GM19397 (cell line): ENCODE measurements at regions not wholly inside any gene's neighbourhood (a gene's known extent, or its start where the extent isn't known, plus 50 kb on each side); places are given as distances from the start of the nearest gene placed in this dataset.

ENCODE experiments used
- ATAC-seq: cut with Tn5 transposase; IDR thresholded peaks from one replicate; pipeline ENCODE4 v1.9.1; 2021; ENCODE audit warnings: mild to moderate bottlenecking, moderate library complexity; ENCODE audit not compliant: unreplicated experiment

GRCh38 chr2:221334481-221335218, 237.5 kb downstream of the EPHA4 start:
- ATAC-seq = no peak

- ATAC-seq = no peak
Measured at GRCh38 chr2:221335219-221335752, 236.8 kb downstream of the EPHA4 start.

DNA sequence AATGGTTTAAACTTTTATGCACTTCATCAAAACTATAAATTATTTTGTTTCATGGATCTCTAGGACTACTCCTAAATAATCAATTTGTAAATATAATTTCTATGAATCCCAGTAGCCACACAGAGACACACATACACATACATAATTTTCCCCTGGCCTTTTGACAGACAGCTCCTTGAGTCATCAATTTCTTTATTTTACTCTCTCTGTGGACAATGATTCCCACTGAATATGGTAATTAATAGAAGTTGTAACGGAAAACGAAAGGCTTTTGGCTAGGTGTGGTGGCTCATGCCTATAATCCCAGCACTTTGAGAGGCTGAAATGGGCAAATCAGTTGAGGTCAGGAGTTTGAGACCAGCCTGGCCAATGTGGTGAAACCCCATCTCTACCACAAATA, 235.1 kb downstream of the EPHA4 start:
- no peak for ATAC-seq

GRCh38 chr2:221337957-221338685, 234.0 kb downstream of the EPHA4 start:
- ATAC-seq = no peak

- no peak for ATAC-seq
Measured at GRCh38 chr2:221342388-221342787, 229.7 kb downstream of the EPHA4 start.

GRCh38 chr2:221343524-221343923, 228.6 kb downstream of the EPHA4 start:
- no peak for ATAC-seq

- no peak for ATAC-seq
Measured at GRCh38 chr2:221345516-221345915, 226.6 kb downstream of the EPHA4 start.

GRCh38 chr2:221346411-221346810, 225.7 kb downstream of the EPHA4 start:
- no peak for ATAC-seq

GRCh38 chr2:221347471-221347870, 224.6 kb downstream of the EPHA4 start:
- no peak for ATAC-seq

GRCh38 chr2:221350616-221351015, 221.5 kb downstream of the EPHA4 start:
- ATAC-seq = no peak

DNA sequence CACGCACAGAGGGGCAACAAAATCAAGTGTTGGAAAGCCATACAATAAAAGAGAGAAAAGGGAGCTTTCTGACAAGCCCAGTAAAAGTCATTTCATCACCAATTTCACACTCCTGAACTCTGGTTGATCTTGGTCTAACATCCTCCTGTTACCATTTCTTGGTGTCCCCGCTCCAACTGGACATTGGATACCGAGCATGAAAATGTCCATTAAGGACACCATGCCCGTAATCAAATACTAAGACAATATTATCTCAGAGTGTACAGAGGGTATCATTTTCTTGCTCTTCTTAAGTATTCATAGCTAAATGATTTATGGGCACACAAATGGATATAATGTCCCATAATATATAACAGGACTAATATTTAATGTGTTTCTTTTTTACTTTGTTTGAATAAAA, 218.9 kb downstream of the EPHA4 start:
- no peak for ATAC-seq

DNA sequence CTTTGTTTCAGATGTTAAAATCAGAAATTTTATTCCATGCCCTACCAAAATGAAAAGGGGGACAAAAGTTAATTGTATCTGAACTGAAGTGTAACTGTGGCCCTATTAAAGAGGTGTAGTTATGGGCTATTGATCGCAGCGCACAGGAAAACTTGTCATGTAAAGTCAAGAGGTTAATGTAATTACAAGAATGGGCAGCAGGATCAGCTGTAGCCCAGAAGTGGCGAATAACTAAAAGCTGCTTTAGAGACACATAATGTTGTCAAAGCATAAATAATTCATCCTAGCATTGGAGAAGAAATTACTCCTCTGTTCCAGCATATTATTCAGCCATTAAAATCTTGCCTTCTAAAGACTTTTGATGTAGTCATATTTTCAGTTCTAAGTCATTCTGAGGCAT, 211.8 kb downstream of the EPHA4 start:
- no peak for ATAC-seq

GRCh38 chr2:221360742-221361141, 211.4 kb downstream of the EPHA4 start:
- no peak for ATAC-seq

DNA sequence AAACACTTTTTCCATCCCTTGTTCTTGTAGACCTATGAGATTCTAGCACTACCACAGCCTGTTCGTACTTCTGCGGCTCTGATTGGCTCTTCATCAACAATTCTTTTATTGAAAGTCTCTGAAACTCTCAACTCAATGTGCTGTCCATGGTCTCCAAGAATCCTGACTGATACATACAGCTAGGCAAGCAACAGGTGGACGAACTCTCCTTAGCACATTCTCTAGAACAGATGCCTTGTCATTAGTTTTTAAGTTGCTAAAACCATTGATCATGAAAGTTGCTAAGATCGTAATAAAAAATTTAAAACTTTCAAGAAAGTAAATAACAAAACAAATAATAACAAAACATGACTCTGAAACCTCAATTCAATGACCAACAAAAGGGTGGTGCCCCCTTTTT, 210.5 kb downstream of the EPHA4 start:
- ATAC-seq = no peak

DNA sequence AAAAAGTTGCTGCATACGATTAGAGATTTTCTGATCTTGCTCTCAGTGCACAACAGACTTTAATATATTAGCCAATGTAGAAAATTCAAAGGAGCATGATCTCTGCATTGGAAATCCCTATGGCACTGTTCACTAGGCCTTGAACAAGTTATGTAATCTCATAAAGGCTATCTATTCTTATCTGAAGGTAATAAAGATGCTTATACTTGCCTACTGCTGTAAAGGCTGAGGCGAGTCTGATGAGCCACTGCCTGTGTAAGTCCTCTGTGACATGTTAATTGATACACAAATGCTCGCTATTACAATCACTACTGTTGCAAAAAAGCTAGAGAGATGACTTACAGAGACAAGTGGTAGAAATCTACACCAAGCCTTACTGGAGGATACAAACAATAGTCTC, 207.4 kb downstream of the EPHA4 start:
- ATAC-seq = no peak
